SK-N-MC (cell line): ENCODE measurements at regions not wholly inside any gene's neighbourhood (a gene's known extent, or its start where the extent isn't known, plus 50 kb on each side); places are given as distances from the start of the nearest gene placed in this dataset.

ENCODE experiments used
- EZH2 ChIP-seq: fragments of 200-600 bp; sonication (generic); IDR thresholded peaks from one replicate; pipeline ENCODE4 v1.6.1; 2017; ENCODE audit warnings: antibody characterized with exemption
- FOXP2 ChIP-seq: optimal IDR thresholded peaks from 2 replicates; pipeline ENCODE3; 2011; ENCODE audit warnings: mild to moderate bottlenecking, moderate library complexity; ENCODE audit not compliant: insufficient read depth; ENCODE audit errors: extremely low read length, control extremely low read depth
- POLR2AphosphoS5 ChIP-seq: IDR thresholded peaks from 2 replicates; pipeline ENCODE4 v1.6.1; 2012; ENCODE audit warnings: mild to moderate bottlenecking, low read depth, low read length, borderline replicate concordance

- TF ChIP-seq POLR2AphosphoS5: no peak
- TF ChIP-seq EZH2: no peak
- no peak for TF ChIP-seq FOXP2
These were observed 50.2 kb upstream of the SLC66A3 start for GRCh38 chr2:11104794-11105660.
